Caco-2 (cell line): ENCODE measurements at regions not wholly inside any gene's neighbourhood (a gene's known extent, or its start where the extent isn't known, plus 50 kb on each side); places are given as distances from the start of the nearest gene placed in this dataset.

Source experiments
- BruUV-seq: library from RNA; stranded (reverse); fragments of 400-500 nt; replicated peaks from 2 replicates; lab custom pipeline; 2021; lab: Mats Ljungman, UMichigan
- CTCF ChIA-PET: fragments of 300-600 bp; sonication (Branson Sonifier 250); formaldehyde crosslinking; loops from one replicate; lab custom pipeline; 2022; ENCODE audit warnings: antibody characterized with exemption; lab: Charles Lee
- POLR2A ChIA-PET: fragments of 300-600 bp; sonication (Branson Sonifier 250); formaldehyde crosslinking; loops from one replicate; lab custom pipeline; 2022; ENCODE audit warnings: antibody characterized with exemption; lab: Charles Lee
- DNase-seq, 2 experiments: peaks; one replicate each; pipeline versions ENCODE4 v3.0.0 to v3.0.0-alpha.2; 2020 to 2022
- H3K27me3 ChIP-seq: replicated peaks from 2 replicates; pipeline ENCODE4 v1.6.0; 2011; ENCODE audit warnings: low read length; ENCODE audit not compliant: control insufficient read depth, insufficient read depth
- H3K36me3 ChIP-seq: 2 replicates; pipeline ENCODE4 v1.5.1; 2011; ENCODE audit warnings: low read length; ENCODE audit not compliant: control insufficient read depth, insufficient read depth
- H3K4me1 ChIP-seq: fragments of 250-450 bp; sonication (Bioruptor Pico); 2 replicates; pipeline ENCODE4 v1.5.1; 2020; ENCODE audit warnings: mild to moderate bottlenecking
- H3K4me3 ChIP-seq: 2 replicates; pipeline ENCODE4 v1.5.1; 2011; ENCODE audit warnings: low read depth, mild to moderate bottlenecking, control low read depth, low read length
- H3K9me3 ChIP-seq: fragments of 250-450 bp; sonication (Bioruptor Pico); 2 replicates; pipeline ENCODE4 v1.5.1; 2020; ENCODE audit warnings: mild to moderate bottlenecking, moderate library complexity
- H3K27ac Mint-ChIP-seq: one replicate; pipeline ENCODE4 v1.8.0; 2022; ENCODE audit warnings: mixed read lengths; ENCODE audit not compliant: unreplicated experiment
- H3K27me3 Mint-ChIP-seq: one replicate; pipeline ENCODE4 v1.8.0; 2022; ENCODE audit warnings: mixed read lengths; ENCODE audit not compliant: insufficient read depth, unreplicated experiment
- H3K36me3 Mint-ChIP-seq: one replicate; pipeline ENCODE4 v1.8.0; 2022; ENCODE audit warnings: mild to moderate bottlenecking, mixed read lengths; ENCODE audit not compliant: insufficient read depth, unreplicated experiment
- H3K4me1 Mint-ChIP-seq: one replicate; pipeline ENCODE4 v1.8.0; 2022; ENCODE audit warnings: low read depth, mixed read lengths; ENCODE audit not compliant: unreplicated experiment
- H3K4me3 Mint-ChIP-seq: one replicate; pipeline ENCODE4 v1.8.0; 2022; ENCODE audit warnings: mild to moderate bottlenecking, moderate library complexity, mixed read lengths; ENCODE audit not compliant: unreplicated experiment
- H3K9me3 Mint-ChIP-seq: one replicate; pipeline ENCODE4 v1.8.0; 2022; ENCODE audit warnings: mixed read lengths; ENCODE audit not compliant: unreplicated experiment
- CTCF ChIP-seq, 2 experiments: fragments of 200-600 bp in 1 of 2; IDR thresholded peaks; 1 replicate in 1 of 2; 2 replicates in 1 of 2; pipeline versions ENCODE4 v1.5.1 to v1.8.0; 2011 to 2022; ENCODE audit warnings: antibody characterized with exemption in 1 of 2, control low read depth in 1 of 2, inconsistent platforms in 1 of 2, low read depth in 1 of 2, low read length in 1 of 2, mild to moderate bottlenecking in 1 of 2, moderate library complexity in 1 of 2; ENCODE audit not compliant: insufficient read depth in 1 of 2, severe bottlenecking in 1 of 2, unreplicated experiment in 1 of 2
- intact Hi-C: fragments of 100-400 bp; cut with micrococcal nuclease; formaldehyde crosslinking; loops from one replicate; pipeline ENCODE4 v1.10.0; 2022; ENCODE audit not compliant: unreplicated experiment

DNA sequence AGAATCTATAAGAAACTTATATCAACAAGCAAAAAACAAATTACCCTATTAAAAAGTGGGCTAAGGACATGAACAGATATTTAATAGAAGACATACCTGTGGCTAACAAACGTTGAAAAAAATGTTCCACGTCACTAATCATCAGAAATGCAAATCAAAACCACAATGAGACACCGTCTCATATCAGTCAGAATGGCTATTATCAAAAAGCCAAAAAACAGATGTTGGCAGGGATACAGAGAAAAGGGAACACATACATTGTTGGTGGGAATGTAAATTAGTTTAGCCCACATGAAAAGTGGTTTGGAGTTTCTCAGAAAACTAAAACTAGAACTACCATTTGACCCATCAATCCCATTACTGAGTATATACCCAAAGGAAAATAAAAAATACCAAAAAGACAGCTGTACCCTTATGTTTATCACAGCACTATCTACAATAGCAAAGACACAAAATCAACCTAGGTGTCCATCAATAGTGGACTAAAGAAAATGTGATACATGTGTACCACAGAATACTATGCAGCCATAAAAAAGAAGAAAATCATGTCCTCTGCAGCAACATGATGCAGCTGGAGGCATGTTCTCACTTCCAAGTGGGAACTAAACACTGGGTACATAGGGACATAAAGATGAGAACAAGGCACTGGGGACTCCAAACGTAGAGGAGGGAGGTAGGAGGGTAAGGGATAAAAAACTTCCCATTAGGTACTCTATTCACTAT, 83.8 kb upstream of the TMEM168 start:
- H3K4me3 Mint-ChIP-seq: no peak overlapping the region
- ChIA-PET CTCF (no interaction called here), POLR2A (no interaction called here)
- no peaks in the 10 kb centered on the region for H3K9me3 Mint-ChIP-seq
- intact Hi-C loops: no loop called here
- no peaks in the 10 kb centered on the region for H3K9me3 ChIP-seq
- H3K27ac Mint-ChIP-seq: no peak overlapping the region
- peaks cover 13% of the 10 kb centered on the region for H3K4me1 Mint-ChIP-seq
- no peak for TF ChIP-seq CTCF (IDR thresholded peaks at IDR 0.05; ENCODE audit: insufficient read depth in 1 of 2, low read depth in 1 of 2, low read length in 1 of 2, severe bottlenecking in 1 of 2, unreplicated experiment in 1 of 2)
- H3K4me1 ChIP-seq: peaks cover 26% of the 10 kb centered on the region
- no TSS peak for BruUV-seq
- no peak overlapping the region for H3K4me3 ChIP-seq
- DNase-seq: no peak
- no peaks in the 10 kb centered on the region for H3K27me3 Mint-ChIP-seq
- H3K36me3 Mint-ChIP-seq: no peaks in the 10 kb centered on the region
- H3K27me3 ChIP-seq: no peaks in the 10 kb centered on the region
- no peaks in the 10 kb centered on the region for H3K36me3 ChIP-seq

GRCh38 chr7:112869111-112869774, 79.0 kb upstream of the TMEM168 start:
- peaks cover 8% of the 10 kb centered on the region; the same call in 1 of the 2 replicates for H3K9me3 ChIP-seq
- Mint-ChIP-seq H3K4me3 (no peak overlapping the region), H3K4me1 (no peaks in the 10 kb centered on the region), H3K9me3 (no peaks in the 10 kb centered on the region), H3K27ac (no peak overlapping the region), H3K27me3 (no peaks in the 10 kb centered on the region), H3K36me3 (no peaks in the 10 kb centered on the region)
- no peaks in the 10 kb centered on the region for H3K36me3 ChIP-seq
- H3K27me3 ChIP-seq: no peaks in the 10 kb centered on the region
- ChIA-PET POLR2A (no interaction called here), CTCF (no interaction called here)
- peak; percentile 50 to 61 for DNase-seq
- no peaks in the 10 kb centered on the region for H3K4me1 ChIP-seq
- no TSS peak for BruUV-seq
- no peak overlapping the region for H3K4me3 ChIP-seq
- intact Hi-C loops: loop anchor here (1.0 kb wide), 1 partner anchor 319 kb away; no protein-coding TSS in a partner anchor
- TF ChIP-seq CTCF (IDR thresholded peaks at IDR 0.05; ENCODE audit: insufficient read depth in 1 of 2, low read depth in 1 of 2, low read length in 1 of 2, severe bottlenecking in 1 of 2, unreplicated experiment in 1 of 2): peak; percentile 64 to 90

DNA sequence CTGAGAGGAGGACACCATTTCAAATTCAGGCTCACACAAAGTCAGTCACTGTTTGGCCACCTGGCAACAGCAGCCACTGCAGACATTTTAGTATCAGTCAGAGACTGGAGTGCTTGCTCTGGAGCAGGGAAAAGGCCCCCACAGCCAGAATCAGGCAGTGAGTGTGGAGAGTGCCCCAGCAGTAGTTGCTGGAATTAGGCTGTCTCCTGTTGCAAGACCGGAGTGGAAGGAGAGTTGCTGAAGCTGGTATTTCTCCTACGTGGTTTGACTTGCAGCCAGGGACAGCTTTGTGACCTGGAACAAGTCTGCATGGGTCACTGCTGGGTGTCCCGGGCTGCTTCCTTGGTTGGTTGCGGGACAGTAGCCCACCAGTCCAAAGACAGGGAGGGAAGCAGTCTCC, 78.4 kb upstream of the TMEM168 start:
- Mint-ChIP-seq H3K27ac (no peak overlapping the region), H3K4me3 (no peak overlapping the region), H3K36me3 (no peaks in the 10 kb centered on the region), H3K9me3 (no peaks in the 10 kb centered on the region), H3K27me3 (no peaks in the 10 kb centered on the region), H3K4me1 (no peaks in the 10 kb centered on the region)
- Histone ChIP-seq H3K27me3 (no peaks in the 10 kb centered on the region), H3K4me3 (no peak overlapping the region), H3K4me1 (no peaks in the 10 kb centered on the region), H3K9me3 (peaks cover 8% of the 10 kb centered on the region; the same call in 1 of the 2 replicates), H3K36me3 (no peaks in the 10 kb centered on the region)
- no peak for DNase-seq
- BruUV-seq: no TSS peak
- CTCF ChIA-PET: no interaction called here
- intact Hi-C loops: loop anchor here (1.0 kb wide), 1 partner anchor 318 kb away; no protein-coding TSS in a partner anchor
- no peak for TF ChIP-seq CTCF (IDR thresholded peaks at IDR 0.05; ENCODE audit: insufficient read depth in 1 of 2, low read depth in 1 of 2, low read length in 1 of 2, severe bottlenecking in 1 of 2, unreplicated experiment in 1 of 2)
- POLR2A ChIA-PET: no interaction called here
